ENCODE measurements at regions not wholly inside any gene's neighbourhood (a gene's known extent, or its start where the extent isn't known, plus 50 kb on each side); places are given as distances from the start of the nearest gene placed in this dataset.

DNA sequence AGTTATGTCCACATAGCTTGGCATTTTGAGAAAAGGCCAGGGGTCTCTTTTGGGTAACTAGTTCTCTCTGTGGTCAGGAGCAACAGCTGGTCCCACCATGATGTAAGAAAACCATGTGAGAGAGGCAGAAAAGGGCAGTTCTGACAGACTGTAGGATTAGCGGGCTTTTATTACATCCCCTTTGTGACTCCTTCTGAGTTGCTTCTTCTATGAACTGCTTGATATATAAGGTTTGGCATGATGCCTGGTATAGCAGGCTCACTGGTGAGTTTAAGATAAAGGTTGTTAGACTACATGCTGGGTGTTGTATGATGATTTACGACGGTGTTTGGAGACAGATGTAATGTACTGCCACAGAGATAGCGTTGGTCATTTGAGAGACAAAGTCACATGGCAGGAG, 2308.1 kb upstream of the AGA start:
- Histone ChIP-seq H3K4me2 (ENCODE audit: low read length) (no peak overlapping the region), H3K9ac (ENCODE audit: low read length) (no peak overlapping the region), H3K27ac (ENCODE audit: low read depth, low read length) (no peak overlapping the region), H4K20me1 (ENCODE audit: insufficient read depth) (no peaks in the 10 kb centered on the region), H2AFZ (ENCODE audit: low read depth, low read length, poor library complexity, severe bottlenecking) (no peak overlapping the region), H3K79me2 (ENCODE audit: insufficient read depth, low read length) (no peaks in the 10 kb centered on the region), H3K9me2 (ENCODE audit: insufficient read depth) (no peaks in the 10 kb centered on the region), H3K4me1 (ENCODE audit: control insufficient read depth in 1 of 2, insufficient read depth in 2 of 2, low read length in 2 of 2) (no peaks in the 10 kb centered on the region), H3K4me3 (replicated peaks in 1 of 2; ENCODE audit: low read depth in 1 of 2, low read length in 2 of 2) (no peak overlapping the region), H3K36me3 (ENCODE audit: control insufficient read depth in 1 of 2, insufficient read depth in 2 of 2, low read length in 2 of 2) (no peaks in the 10 kb centered on the region), H3K27me3 (ENCODE audit: insufficient read depth, low read length) (no peaks in the 10 kb centered on the region), H3K9me3 (ENCODE audit: control insufficient read depth in 1 of 2, insufficient read depth in 1 of 2, low read depth in 1 of 2, low read length in 2 of 2) (no peaks in the 10 kb centered on the region)
- ChIA-PET POLR2A (no interaction called here), RAD21 (ENCODE audit: low non-redundant PET in 1 of 2, low total read pairs in 2 of 2, uncharacterized antibody in 2 of 2, unreplicated experiment in 2 of 2) (no interaction called here), CTCF (no interaction called here)
- intact Hi-C loops (cut with micrococcal nuclease) = no loop called here
- no TSS peak for BruUV-seq (replicated peaks)
- TF ChIP-seq, protein P1, sequence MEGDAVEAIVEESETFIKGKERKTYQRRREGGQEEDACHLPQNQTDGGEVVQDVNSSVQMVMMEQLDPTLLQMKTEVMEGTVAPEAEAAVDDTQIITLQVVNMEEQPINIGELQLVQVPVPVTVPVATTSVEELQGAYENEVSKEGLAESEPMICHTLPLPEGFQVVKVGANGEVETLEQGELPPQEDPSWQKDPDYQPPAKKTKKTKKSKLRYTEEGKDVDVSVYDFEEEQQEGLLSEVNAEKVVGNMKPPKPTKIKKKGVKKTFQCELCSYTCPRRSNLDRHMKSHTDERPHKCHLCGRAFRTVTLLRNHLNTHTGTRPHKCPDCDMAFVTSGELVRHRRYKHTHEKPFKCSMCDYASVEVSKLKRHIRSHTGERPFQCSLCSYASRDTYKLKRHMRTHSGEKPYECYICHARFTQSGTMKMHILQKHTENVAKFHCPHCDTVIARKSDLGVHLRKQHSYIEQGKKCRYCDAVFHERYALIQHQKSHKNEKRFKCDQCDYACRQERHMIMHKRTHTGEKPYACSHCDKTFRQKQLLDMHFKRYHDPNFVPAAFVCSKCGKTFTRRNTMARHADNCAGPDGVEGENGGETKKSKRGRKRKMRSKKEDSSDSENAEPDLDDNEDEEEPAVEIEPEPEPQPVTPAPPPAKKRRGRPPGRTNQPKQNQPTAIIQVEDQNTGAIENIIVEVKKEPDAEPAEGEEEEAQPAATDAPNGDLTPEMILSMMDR (IDR thresholded peaks at IDR 0.05 in 2 of 3, conservative IDR thresholded peaks at IDR 0.05 in 1 of 3; ENCODE audit: borderline replicate concordance in 1 of 3, insufficient read depth in 1 of 3, low read depth in 2 of 3, low read length in 2 of 3) = no peak
- TF ChIP-seq CBX3 (IDR thresholded peaks at IDR 0.05; ENCODE audit: low read depth) (no peak), FOSL1 (IDR thresholded peaks at IDR 0.05; ENCODE audit: low read depth) (no peak), ZNF274 (IDR thresholded peaks at IDR 0.05; ENCODE audit: low read depth, low read length) (no peak), ELF1 (IDR thresholded peaks at IDR 0.05; ENCODE audit: borderline replicate concordance, low read depth) (no peak), SRF (IDR thresholded peaks at IDR 0.05; ENCODE audit: low read depth) (no peak)
- TF ChIP-seq, protein P2, sequence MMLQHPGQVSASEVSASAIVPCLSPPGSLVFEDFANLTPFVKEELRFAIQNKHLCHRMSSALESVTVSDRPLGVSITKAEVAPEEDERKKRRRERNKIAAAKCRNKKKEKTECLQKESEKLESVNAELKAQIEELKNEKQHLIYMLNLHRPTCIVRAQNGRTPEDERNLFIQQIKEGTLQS (IDR thresholded peaks at IDR 0.05) = no peak
- TF ChIP-seq, protein P3, sequence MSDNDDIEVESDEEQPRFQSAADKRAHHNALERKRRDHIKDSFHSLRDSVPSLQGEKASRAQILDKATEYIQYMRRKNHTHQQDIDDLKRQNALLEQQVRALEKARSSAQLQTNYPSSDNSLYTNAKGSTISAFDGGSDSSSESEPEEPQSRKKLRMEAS (IDR thresholded peaks at IDR 0.05) = no peak
- DNase-seq (ENCODE audit: low read depth, low spot score) (no peak), ATAC-seq (no peak)

DNA sequence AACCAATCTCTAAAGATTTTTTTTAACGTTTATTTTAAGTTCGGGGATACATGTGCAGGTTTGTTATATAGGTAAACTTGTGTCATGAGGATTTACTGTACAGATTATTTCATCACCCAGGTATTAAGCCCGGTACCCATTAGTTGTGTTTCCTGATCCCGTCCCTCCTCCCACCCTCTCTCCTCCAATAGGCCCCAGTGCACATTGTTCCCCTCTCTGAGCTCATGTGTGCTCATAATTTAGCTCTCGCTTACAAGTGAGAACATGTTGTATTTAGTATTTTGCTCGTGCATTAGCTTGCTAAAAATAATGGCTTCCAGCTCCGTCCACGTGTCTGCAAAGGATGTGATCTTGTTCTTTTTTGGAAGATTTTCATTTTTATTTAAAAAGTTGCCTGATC, 2309.4 kb upstream of the AGA start:
- no peak overlapping the region for H3K4me3 ChIP-seq (replicated peaks in 1 of 2; ENCODE audit: low read depth in 1 of 2, low read length in 2 of 2)
- no peaks in the 10 kb centered on the region for H3K27me3 ChIP-seq (ENCODE audit: insufficient read depth, low read length)
- H3K4me1 ChIP-seq (ENCODE audit: control insufficient read depth in 1 of 2, insufficient read depth in 2 of 2, low read length in 2 of 2) = no peaks in the 10 kb centered on the region
- DNase-seq (ENCODE audit: low read depth, low spot score) (no peak), ATAC-seq (no peak)
- H3K36me3 ChIP-seq (ENCODE audit: control insufficient read depth in 1 of 2, insufficient read depth in 2 of 2, low read length in 2 of 2) = no peaks in the 10 kb centered on the region
- H3K9me3 ChIP-seq (ENCODE audit: control insufficient read depth in 1 of 2, insufficient read depth in 1 of 2, low read depth in 1 of 2, low read length in 2 of 2) = no peaks in the 10 kb centered on the region
- ChIA-PET RAD21 (ENCODE audit: low non-redundant PET in 1 of 2, low total read pairs in 2 of 2, uncharacterized antibody in 2 of 2, unreplicated experiment in 2 of 2) (no interaction called here), POLR2A (no interaction called here), CTCF (no interaction called here)
- TF ChIP-seq EGR1 (IDR thresholded peaks at IDR 0.05; ENCODE audit: low read depth) = no peak
- TF ChIP-seq ZNF274 (IDR thresholded peaks at IDR 0.05; ENCODE audit: low read depth, low read length) = no peak
- TF ChIP-seq TCF7L2 (IDR thresholded peaks at IDR 0.05; ENCODE audit: borderline replicate concordance, extremely low read depth, insufficient read depth, insufficient read length) = no peak
- no peak for TF ChIP-seq SIN3A (IDR thresholded peaks at IDR 0.05; ENCODE audit: low read depth)
- no peak for TF ChIP-seq FOSL1 (IDR thresholded peaks at IDR 0.05; ENCODE audit: low read depth)
- no peak for TF ChIP-seq POLR2A (IDR thresholded peaks at IDR 0.05; ENCODE audit: borderline replicate concordance, extremely low read depth, insufficient read depth, insufficient read length)
- TF ChIP-seq CBX3 (IDR thresholded peaks at IDR 0.05; ENCODE audit: low read depth) = no peak
- no peak for TF ChIP-seq RAD21 (IDR thresholded peaks at IDR 0.05; ENCODE audit: low read depth)
- TF ChIP-seq, protein P3 (IDR thresholded peaks at IDR 0.05) = no peak
- no peak overlapping the region for H3K4me2 ChIP-seq (ENCODE audit: low read length)
- no peak overlapping the region for H2AFZ ChIP-seq (ENCODE audit: low read depth, low read length, poor library complexity, severe bottlenecking)
- H3K79me2 ChIP-seq (ENCODE audit: insufficient read depth, low read length) = no peaks in the 10 kb centered on the region
- no peak overlapping the region for H3K27ac ChIP-seq (ENCODE audit: low read depth, low read length)
- H3K9ac ChIP-seq (ENCODE audit: low read length) = no peak overlapping the region
- no peaks in the 10 kb centered on the region for H4K20me1 ChIP-seq (ENCODE audit: insufficient read depth)
- intact Hi-C loops (cut with micrococcal nuclease) = no loop called here
- no peaks in the 10 kb centered on the region for H3K9me2 ChIP-seq (ENCODE audit: insufficient read depth)
- no TSS peak for BruUV-seq (replicated peaks)

Measured in HCT116 (cell line).